Adrenal gland (tissue), 9 donors: ENCODE measurements at regions not wholly inside any gene's neighbourhood (a gene's known extent, or its start where the extent isn't known, plus 50 kb on each side); places are given as distances from the start of the nearest gene placed in this dataset.

ENCODE experiments used
- DNase-seq, 7 donors: peaks; one replicate each; pipeline ENCODE4 v3.0.0-alpha.2; 2019 to 2020
- H3K27ac ChIP-seq, 5 donors: fragments of 200-600 bp; sonication (generic) in 4 of 5; 1 replicate in 3 of 5; 2 replicates in 2 of 5; pipeline versions ENCODE4 v1.5.1 to v1.8.0; 2016 to 2020; ENCODE audit warnings: mild to moderate bottlenecking in 1 of 5
- H3K27me3 ChIP-seq: fragments of 200-600 bp; 2 replicates; pipeline ENCODE4 v1.8.0; 2021
- H3K36me3 ChIP-seq, 2 donors: fragments of 200-600 bp; replicated peaks in 1 of 2; 1 replicate in 1 of 2; 2 replicates in 1 of 2; pipeline versions ENCODE4 v1.5.1 to v1.8.0; 2018 to 2022
- H3K4me1 ChIP-seq, 2 donors: fragments of 200-600 bp; replicated peaks in 1 of 2; 1 replicate in 1 of 2; 2 replicates in 1 of 2; pipeline versions ENCODE4 v1.5.1 to v1.8.0; 2018 to 2021
- H3K4me3 ChIP-seq, 4 donors: fragments of 200-600 bp; sonication (generic) in 3 of 4; one replicate each; pipeline ENCODE4 v1.5.1; 2016 to 2018
- H3K9me3 ChIP-seq, 3 donors: fragments of 200-600 bp; sonication (generic) in 1 of 3; replicated peaks in 1 of 3; 1 replicate in 2 of 3; 2 replicates in 1 of 3; pipeline versions ENCODE4 v1.5.1 to v1.8.0; 2016 to 2021
- CTCF ChIP-seq, 6 experiments: fragments of 450-650 bp in 4 of 6; fragments of 200-600 bp in 2 of 6; sonication (generic) in 1 of 6; IDR thresholded peaks; 1 replicate in 5 of 6; 2 replicates in 1 of 6; pipeline versions ENCODE4 v1.5.1 to v1.8.0; 2016 to 2021; ENCODE audit warnings: antibody characterized with exemption in 6 of 6, mild to moderate bottlenecking in 2 of 6, moderate library complexity in 1 of 6
- POLR2A ChIP-seq, 2 donors: fragments of 450-650 bp; IDR thresholded peaks; one replicate each; pipeline ENCODE4 v1.6.1; 2017; ENCODE audit warnings: antibody characterized with exemption in 2 of 2, mild to moderate bottlenecking in 2 of 2, moderate library complexity in 1 of 2
- WGBS, 4 donors: extraction: QIAGEN DNeasy Blood & Tissue Kit in 2 of 4; methylation state at CpG; one replicate each; pipeline versions ENCODE4 v1.1.5 to v1.1.7; 2013 to 2017; 5-methylcytosine and 5-hydroxymethylcytosine counted together
- intact Hi-C, 2 donors: fragments of 100-400 bp; cut with DNase I; formaldehyde crosslinking; loops; one replicate each; pipeline versions ENCODE4 v1.14.1 to v1.15.0; 2022 to 2023
- donor health status: healthy with polysubstance abuse.
- donor health status: Bipolar disorder and iron deficiency.
- donor health status: DM: yes; HTN: yes; CAD: no.
- donor health status: DM: no; HTN: no; CAD: no.
- donor health status: DM: no; HTN: no; CAD: no.

- 68 to 81% (median 74%) methylated on average over 3 of the region's 3 CpGs for WGBS, 4 donors
- Histone ChIP-seq H3K9me3 (no peaks in the 10 kb centered on the region), H3K27me3 (no peaks in the 10 kb centered on the region), H3K4me3 (no peak overlapping the region), H3K36me3 (no peaks in the 10 kb centered on the region), H3K27ac (no peak overlapping the region), H3K4me1 (no peaks in the 10 kb centered on the region)
- intact Hi-C loops: no loop called here
- TF ChIP-seq CTCF (IDR thresholded peaks at IDR 0.05): no peak
- no peak for TF ChIP-seq POLR2A (IDR thresholded peaks at IDR 0.05)
- DNase-seq: no peak
These were observed 764.9 kb downstream of the KCNJ2 start for GRCh38 chr17:70934231-70934630.

GRCh38 chr17:70934835-70935234 lies 765.5 kb downstream of the KCNJ2 start:
- TF ChIP-seq CTCF (IDR thresholded peaks at IDR 0.05) (no peak), POLR2A (IDR thresholded peaks at IDR 0.05) (no peak)
- intact Hi-C loops: no loop called here
- Histone ChIP-seq H3K27me3 (no peaks in the 10 kb centered on the region), H3K36me3 (no peaks in the 10 kb centered on the region), H3K4me1 (no peaks in the 10 kb centered on the region), H3K4me3 (no peak overlapping the region), H3K27ac (no peak overlapping the region), H3K9me3 (no peaks in the 10 kb centered on the region)
- DNase-seq: no peak

GRCh38 chr17:70936724-70937123 lies 767.4 kb downstream of the KCNJ2 start:
- intact Hi-C loops: no loop called here
- TF ChIP-seq POLR2A (IDR thresholded peaks at IDR 0.05) (no peak), CTCF (IDR thresholded peaks at IDR 0.05) (no peak)
- WGBS, 4 donors: 81 to 97% (median 84%) methylated on average over 1 of the region's 1 CpG

GRCh38 chr17:70938336-70938735 lies 769.0 kb downstream of the KCNJ2 start:
- Histone ChIP-seq H3K9me3 (no peaks in the 10 kb centered on the region), H3K4me1 (no peaks in the 10 kb centered on the region), H3K27me3 (no peaks in the 10 kb centered on the region), H3K27ac (no peak overlapping the region), H3K4me3 (no peak overlapping the region), H3K36me3 (no peaks in the 10 kb centered on the region)
- no peak for DNase-seq
- TF ChIP-seq POLR2A (IDR thresholded peaks at IDR 0.05) (no peak), CTCF (IDR thresholded peaks at IDR 0.05) (no peak)
- 65 to 75% (median 69%) methylated on average over 7 of the region's 7 CpGs for WGBS, 4 donors
- intact Hi-C loops: no loop called here

More at GRCh38 chr17:70936724-70937123, 767.4 kb downstream of the KCNJ2 start:
- DNase-seq: no peak
- Histone ChIP-seq H3K9me3 (no peaks in the 10 kb centered on the region), H3K4me3 (no peak overlapping the region), H3K36me3 (no peaks in the 10 kb centered on the region), H3K27ac (no peak overlapping the region), H3K4me1 (no peaks in the 10 kb centered on the region), H3K27me3 (no peaks in the 10 kb centered on the region)
